Activated T-helper 9 cell treated with anti-CD3 and anti-CD28 coated beads, Interleukin-2, amount 50 U/mL, for 16 hours (primary cell): ENCODE measurements at regions not wholly inside any gene's neighbourhood (a gene's known extent, or its start where the extent isn't known, plus 50 kb on each side); places are given as distances from the start of the nearest gene placed in this dataset.

Source experiments
- DNase-seq: peaks from one replicate; pipeline ENCODE4 v3.0.0-alpha.2; 2020; ENCODE audit warnings: low read depth

DNA sequence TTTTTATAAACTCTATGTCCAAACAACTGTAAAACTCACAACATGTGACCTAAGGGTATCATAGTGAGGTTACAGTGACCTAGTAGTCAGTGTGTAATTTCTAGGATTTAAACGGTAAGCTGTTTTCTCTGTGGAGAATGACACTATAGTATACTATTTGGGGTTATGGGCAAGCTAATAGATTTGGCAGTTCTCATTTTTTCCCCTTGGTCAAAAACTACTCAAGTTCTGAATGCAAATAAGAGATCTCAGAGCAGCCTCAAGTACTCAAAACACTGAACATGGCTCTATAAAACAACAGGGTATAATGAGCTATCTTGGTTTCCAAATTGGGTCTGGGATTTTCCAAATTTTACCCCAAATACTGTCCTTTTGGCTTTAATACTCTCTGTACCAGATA lies 88.5 kb upstream of the HMCN1 start:
- DNase-seq: no peak

DNA sequence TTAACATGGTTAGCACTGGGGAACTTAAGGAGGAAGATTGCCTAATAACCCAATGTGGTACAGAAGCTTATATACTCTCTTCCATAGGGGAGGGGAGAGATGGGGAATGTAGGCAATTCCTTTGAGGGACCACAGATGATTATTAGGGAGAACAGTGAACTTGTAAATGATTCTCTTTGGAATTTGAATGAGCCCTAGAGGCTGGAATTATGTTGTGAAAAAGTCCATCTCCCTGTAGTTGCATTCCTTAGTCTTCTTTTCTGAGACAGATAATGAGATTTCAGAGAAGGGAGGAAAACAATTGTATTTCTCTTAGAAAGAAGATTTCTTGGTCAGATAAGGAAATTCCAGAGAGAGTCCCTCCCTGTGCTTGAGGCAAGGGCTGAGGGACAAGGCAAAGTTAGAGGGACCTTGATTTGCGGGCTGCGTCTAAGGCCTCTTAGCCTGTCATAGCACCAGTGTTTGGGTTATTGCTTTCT lies 89.0 kb upstream of the HMCN1 start:
- no peak for DNase-seq

DNA sequence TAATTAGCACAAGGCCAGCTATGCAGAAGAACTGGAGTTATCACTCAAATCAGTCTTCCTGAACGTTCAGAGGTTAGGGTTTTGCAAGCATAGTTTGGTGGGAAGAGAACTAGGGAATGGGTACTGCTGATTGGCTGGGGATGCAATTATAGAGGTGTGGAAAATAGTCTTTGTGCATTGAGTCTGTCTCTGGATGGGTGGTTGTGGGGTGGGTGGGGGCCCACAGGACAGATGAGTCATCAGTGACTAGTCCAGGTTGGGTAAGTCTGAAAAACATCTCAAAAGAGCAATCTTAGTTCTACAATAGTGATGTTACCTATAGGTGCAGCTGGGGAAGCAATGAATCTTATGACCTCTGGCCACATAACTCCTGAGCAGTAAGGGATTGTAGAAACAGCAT lies 89.7 kb upstream of the HMCN1 start:
- DNase-seq: no peak

DNA sequence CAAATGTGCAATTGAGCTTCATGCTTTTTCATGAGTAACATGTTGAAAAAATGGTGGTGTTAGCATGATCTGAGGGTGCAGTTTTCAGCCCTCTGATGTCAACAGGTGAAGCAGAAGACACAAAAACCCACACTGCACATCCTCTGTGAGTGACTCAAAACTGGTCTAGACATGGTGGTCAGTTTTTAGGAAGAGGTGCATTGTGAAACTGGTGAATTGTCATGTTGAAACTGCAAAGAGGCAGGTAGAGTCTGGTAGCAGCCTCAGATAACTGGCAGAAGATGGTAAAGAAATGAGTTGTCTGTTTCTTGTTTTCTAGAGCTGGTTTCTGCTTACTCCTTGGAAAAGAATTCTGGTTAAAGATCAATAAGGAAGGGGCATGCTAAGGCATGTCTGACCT lies 97.3 kb upstream of the HMCN1 start:
- no peak for DNase-seq

DNA sequence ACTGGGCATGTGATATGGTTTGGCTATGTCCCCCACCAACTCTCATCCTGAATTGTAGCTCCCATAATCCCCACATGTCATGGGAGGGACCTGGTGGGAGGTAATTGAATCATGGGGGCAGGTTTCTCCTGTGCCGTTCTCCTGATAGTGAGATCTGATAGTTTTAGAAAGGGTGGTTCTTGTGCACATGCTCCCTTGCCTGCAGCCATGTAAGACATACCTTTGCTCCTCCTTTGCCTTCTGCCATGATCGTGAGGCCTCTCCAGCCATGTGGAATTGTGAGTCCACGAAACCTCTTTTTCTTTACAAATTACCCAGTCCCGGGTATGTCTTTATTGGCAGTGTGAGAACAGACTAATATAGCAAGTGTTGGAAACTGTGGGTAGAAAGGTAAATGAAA lies 99.5 kb upstream of the HMCN1 start:
- DNase-seq: no peak

DNA sequence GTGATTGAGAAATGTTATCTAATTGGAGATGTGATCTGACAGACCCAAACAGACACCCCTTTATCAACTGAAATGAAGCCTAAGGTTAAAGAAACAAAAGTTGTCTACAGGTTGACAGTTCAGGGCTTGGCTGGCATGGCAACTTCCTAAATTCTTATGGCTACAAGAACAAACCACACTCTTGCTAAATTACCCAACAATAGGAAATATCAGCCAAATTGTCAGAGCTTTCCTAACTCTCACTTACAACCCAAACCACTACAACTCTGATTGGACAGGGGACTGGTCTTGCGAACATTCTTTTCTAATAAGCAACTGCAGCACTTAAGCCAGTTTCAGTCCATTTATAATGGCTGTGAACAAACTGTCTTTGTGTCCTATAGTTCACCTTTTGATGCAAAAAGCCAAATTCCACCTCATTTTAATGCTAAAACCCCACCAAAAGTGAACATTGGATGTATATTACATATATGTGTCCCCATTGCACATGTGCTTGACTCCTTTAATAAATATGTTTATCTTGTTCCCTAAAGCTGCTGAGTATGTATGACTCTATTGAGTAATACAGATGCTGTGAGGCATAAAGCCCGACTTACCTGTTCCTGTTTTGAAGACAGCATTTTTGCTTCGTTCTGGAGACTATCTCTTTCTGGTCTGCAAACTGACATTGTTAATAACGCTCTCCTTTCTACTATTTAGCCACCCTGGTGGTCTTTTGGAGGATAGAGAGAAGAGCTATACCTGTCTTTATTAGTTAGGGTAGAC lies 101.3 kb upstream of the HMCN1 start:
- no peak for DNase-seq

DNA sequence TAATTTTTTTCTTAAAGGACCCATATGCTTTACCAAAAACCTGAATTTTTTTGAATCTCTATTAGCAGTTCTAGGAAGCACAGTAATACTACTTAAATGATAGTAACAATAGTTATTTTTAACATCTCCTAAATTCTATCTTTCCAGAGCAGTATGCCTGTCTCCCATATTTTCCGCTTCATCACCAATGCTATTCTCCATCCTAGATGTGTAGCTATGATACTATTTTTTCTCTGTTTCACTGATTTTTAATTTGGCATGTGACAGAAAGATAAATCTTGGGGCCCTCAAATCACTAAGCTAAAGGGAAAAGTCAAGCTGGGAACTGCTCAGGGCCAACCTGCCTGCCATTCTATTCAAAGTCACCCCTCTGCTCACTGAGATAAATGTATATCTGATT lies 102.3 kb upstream of the HMCN1 start:
- no peak for DNase-seq

DNA sequence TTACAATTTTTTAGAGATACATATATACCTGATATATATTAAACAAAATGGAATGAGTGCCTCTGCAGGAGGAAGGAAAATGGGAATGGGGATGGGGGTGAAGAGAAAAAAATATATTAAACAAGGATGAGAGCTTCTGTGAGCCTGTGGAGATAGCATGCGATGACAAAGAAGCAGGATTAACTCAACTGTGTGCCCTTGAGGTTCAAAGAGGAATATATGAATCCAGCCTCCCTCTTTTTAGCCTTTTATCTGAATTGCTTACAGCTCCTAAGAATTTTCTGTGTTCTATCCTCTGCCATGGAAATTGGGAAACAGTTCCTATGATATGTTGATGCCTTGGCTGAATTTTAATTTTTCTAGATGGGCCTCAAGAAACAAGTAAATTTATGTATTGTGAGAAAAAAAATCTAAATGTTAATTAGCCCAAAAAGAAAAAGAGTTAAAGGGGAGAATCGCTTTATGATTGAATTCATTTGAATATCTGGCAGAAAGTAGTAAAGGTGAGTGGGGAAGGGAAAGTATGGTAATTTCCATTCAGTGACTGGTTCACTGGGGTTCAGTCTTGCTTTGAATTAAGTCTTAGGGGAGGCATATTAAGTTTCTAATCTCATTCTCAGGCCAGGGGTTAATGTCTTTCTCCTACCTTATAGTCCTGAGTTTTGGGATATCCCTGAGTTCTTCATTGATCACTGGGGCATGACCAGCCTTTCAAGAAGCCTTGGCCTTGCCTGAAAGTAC lies 106.3 kb upstream of the HMCN1 start:
- DNase-seq: no peak

DNA sequence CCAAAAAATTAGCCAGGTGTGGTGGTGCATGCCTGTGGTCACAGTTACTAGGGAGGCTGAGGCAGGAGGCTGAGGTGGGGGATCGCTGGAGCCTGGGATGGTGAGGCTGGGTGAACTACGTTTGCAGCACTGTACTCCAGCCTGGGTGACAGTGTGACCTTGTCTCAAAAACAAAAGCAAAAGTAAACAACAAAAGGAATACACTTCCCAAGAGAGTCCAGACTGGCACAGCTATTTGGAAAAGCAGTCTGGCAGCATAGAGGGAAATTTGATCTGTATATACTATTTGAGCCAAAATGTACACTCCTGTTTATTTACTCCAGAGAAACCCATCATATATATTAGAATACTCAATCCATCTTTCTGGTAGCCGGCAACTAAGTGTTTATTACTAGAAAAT lies 107.0 kb upstream of the HMCN1 start:
- no peak for DNase-seq

DNA sequence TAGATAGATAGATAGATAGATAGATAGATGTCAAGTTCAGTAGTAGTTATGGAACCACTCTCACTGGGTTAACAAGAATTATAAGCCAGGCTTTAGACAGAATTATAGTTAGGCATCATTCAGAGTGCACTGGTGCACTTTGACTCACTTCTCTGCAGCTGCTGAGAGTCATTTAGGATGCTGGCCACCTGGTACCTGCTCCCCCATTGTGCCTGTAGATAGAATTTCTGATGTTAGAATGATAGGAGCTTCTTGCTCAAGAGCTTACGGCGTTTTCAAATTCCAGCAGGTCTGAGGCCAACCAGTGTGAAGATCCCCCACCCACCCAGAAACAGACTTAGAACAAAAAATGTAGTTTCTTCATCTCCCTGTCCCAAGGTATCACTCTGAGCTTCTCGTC lies 107.8 kb upstream of the HMCN1 start:
- DNase-seq: no peak

DNA sequence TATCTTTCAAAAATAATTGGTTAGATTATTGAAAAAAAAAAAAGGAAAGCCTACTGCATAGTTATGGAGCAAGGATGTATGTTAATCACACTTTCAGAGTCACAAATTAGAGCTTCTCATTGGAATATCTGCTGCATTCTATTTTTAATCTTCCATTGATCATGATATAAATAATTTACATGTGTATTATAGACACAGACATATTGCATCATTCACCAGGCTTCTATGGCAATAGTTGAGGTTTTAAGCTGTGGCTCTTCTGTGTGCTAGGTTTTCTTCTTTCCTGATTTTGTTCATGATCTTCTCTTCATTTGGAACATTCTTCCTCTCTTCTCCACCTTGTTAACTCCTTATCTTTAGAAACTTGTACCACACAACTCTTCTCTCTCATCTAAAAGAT lies 123.2 kb upstream of the HMCN1 start:
- DNase-seq: no peak

DNA sequence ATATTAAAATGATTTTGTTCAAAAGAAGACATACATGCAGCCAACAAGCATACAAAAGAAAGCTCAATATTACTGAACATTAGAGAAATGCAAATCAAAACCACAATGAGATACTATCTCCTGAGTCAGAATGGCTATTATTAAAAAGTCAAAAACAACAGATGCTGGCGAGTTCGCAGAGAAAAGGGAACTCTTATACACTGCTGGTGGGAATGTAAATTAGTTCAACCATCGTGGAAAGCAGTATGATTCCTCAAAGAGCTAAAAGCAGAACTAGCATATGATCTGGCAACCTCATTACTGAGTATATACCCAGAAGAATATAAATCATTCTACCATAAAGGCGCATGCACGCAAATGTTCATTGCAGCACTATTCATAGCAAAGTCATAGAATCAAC lies 126.0 kb upstream of the HMCN1 start:
- no peak for DNase-seq

DNA sequence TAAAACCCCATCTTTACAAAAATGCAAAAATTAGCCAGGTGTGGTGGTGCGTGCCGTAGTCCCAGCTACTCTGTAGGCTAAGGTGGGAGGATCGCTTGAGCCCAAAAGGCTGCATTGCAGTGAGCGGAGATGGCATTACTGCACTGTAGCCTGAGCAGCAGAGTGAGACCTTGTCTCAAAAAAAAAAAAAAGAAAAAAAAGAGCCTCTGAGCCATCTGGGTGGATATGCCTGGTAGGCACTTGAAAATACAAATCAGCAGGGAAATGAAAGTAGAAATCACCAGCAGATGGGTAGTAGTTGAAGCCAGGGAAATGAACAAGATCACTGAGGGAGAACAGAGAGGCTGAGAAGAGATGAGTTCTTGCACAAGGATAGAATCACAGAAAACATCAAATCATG lies 131.0 kb upstream of the HMCN1 start:
- no peak for DNase-seq

DNA sequence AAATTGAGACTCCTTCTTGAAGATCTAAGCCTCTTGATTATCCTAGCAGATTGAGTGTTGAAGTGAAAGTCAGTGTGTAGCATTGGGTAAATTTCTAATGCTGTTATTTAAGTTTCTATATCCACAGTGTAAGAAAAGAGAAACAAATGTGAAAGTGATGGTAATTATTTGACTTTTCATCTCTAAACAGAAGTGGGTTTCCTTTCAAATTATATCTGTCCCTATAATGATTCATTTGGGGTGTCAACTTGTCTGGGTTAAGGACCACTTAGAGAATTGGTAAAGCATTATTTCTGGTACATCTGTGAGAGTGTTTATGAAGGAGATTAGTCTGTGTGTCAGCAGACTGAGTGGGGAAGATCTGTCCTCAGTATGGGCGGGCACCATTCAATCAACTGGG lies 133.0 kb upstream of the HMCN1 start:
- no peak for DNase-seq

DNA sequence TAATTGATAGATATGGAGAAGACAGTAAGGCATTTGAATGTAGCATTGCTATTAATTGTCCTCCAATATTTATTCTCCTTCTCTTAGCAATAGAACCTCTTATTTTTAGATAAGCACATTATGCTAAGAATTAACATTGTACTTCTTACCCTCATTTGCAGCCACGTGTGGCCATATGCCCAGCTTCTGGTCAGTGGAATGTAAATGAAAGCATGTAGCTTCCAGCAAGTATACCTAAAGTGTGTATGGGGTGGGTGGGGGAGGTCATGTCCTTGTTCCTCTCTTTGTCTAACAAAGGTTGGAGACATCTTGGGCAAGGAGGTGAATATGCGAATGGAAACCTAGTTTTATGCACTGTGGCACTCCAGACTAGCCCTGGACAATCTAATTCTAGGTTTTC lies 133.6 kb upstream of the HMCN1 start:
- DNase-seq: no peak

DNA sequence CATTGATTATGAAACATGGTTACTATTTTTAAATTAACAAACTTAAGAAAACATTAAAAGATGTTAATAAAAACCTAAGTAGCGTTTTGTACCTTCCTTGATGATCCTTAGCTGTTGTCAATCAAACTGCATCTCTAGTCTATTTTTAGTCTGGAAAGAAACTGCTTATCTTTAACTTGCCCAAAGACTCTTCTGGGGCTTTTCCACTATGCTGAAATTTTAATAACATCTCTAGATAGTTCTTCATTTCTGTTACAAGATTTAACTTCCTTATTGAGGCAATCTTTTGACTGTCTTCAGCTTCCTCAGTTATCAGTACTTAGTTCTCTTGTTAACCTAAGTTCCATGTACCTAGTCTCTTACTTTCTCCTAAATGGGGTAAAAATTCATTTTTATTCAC lies 135.9 kb upstream of the HMCN1 start:
- no peak for DNase-seq

DNA sequence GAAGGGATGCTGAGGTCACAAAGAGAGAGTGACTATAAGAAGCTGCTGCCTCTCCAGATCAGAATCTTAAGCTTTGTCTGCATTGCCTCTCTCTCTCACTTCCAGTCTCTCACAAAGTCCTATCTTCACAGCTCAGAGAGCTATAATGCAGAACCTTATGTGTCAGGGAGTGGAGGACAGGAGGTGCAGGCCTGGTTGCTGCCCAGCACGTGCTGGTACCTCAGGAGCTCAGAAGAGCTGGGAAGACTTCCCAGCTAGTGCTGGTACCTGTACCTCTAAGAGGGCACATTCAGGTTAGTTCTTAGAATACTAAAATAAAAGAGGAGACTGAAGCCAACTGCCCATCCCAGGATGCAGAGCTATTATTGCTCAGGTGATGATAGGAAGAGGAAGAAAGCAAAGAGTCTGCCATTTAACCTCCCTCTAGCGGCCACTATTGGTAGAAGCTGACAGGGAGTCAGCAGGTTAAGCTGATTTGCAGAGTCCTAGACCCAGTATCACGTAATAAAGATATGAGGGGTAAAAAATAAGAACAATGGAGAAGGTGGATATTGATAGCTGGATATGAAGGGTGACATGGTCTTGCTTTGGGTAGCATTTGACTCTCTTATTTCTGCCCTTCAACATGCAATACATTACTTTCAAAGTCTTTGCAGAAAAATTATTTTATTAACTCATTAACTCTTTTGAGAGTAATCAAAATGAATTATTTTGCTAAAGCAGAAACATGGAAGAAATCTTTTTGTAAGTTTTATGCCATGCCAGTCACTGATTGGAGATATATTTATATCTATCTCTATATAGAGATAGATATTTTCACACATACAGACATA lies 138.1 kb upstream of the HMCN1 start:
- peak; percentile 13 for DNase-seq

DNA sequence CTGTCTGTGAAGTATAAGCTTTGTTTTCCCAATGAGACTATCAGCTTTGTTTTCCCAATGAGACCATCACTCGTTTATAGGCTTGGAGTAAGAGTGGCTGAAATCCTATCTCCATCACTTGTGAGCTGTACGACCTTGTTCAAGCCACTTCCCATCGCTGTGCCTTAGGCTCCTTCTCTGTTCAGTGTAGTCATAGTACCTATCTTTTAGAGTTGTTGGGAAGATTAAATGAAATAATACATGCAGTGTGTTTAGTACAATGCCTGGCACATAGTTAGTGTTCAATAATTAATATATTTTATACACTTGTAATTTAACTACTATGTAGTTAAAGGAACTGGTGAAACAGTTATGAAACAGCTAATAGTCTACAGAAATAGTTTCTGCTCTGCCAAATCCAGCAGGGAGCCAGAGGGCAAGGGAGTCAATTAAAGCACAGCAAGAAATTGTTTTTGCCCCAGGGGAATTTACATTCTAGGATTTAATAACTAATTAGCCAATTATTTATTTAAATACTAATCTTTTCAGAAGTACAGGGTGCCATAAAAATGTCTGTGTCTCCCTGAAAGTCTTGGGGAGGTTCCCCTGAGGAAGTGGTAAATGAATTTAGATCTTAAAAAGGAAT lies 139.3 kb upstream of the HMCN1 start:
- DNase-seq: no peak

DNA sequence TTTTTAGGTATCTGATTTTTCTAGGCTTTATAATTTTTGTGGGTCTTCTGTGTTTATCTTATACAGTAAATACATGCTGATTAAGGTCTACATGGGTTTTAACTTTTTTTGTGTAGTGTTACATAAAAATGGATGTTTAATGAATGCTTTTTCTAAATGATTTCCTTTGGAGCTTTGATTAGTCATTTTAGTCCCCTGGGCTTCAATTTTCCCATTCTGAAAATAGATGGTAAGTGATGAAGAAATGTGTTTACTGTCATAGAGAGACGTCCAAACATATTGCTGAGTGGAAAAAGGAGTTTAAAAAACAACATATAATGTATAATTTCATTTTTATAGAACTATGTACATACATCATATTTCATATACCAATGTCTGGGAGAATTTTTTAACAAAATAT lies 140.9 kb upstream of the HMCN1 start:
- DNase-seq: no peak

DNA sequence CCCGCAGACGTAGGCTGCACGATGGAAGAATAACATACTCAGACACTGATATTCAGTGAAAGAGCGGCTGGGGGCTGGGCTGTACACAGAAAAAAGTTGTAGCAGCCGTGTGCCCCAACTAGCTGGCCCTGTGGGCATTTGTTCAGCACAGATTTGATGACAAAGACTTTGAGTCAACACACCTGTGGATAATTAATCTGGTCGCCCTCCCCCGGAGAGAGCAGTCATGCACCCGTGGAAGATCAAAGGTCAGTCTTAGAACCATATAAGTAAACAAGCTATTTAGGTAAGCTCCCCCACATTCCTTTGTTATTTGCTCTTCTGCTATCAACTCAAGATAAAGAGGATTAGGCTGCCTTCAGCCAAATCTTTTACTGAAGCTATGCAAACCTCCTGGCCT lies 148.4 kb upstream of the HMCN1 start:
- DNase-seq: no peak

DNA sequence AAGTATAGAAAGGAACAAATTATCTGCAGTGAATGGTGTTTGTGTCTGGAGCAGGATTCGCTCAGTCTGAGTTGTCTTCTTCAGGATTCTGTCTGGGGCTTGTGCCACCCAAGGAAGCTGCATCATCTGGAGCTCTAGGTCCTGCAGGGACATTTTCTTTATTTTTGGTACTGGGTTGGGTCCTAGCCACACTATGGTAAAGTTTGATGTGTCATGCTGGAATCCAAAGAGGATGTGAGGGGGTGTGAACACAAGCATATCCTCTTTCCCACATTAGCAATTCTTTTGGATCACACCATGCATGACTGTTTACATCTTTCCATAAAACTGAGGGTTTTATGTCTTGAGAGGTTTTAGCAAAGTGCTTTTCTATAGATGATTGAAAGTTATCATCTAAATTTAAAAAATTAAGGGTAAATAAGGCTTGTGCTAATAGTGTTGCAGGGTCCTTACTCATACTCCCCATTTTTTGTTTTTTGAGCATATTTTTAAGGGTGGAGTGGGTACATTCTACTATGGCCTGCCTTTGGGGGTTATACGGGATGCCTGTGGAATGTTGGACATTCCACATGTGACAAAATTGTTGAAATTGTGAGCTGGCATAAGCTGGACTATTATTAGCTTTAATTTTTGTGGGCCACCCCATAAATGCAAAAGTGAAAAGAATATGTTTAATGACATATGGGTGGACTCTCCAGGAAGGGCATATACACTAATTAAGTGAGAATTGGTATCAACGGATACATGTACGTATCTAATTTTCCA lies 152.0 kb upstream of the HMCN1 start:
- DNase-seq: no peak

DNA sequence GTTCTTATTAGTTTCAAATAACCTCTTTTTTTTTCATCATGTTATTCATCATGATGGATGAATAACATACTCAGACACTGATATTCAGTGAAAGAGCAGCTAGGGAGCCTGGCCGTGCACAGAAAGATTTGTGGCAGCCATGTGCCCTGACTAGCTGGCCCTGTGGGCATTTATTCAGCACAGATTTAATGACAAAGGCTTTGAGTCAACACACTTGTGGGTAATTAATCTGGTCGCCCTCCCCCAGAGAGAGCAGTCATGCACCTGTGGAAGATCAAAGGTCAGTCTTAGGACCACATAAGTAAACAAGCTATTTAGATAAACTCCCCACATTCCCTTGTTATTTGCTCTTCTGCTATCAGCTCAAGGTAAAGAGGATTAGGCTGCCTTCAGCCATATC lies 153.2 kb upstream of the HMCN1 start:
- DNase-seq: no peak
